Dermis blood vessel endothelial cell (primary cell): ENCODE measurements at regions not wholly inside any gene's neighbourhood (a gene's known extent, or its start where the extent isn't known, plus 50 kb on each side); places are given as distances from the start of the nearest gene placed in this dataset.

Source experiments
- DNase-seq: peaks from one replicate; pipeline ENCODE4 v3.0.0; 2010

GRCh38 chr1:30400507-30400906, 322.9 kb downstream of the MATN1 start:
- no peak for DNase-seq

DNA sequence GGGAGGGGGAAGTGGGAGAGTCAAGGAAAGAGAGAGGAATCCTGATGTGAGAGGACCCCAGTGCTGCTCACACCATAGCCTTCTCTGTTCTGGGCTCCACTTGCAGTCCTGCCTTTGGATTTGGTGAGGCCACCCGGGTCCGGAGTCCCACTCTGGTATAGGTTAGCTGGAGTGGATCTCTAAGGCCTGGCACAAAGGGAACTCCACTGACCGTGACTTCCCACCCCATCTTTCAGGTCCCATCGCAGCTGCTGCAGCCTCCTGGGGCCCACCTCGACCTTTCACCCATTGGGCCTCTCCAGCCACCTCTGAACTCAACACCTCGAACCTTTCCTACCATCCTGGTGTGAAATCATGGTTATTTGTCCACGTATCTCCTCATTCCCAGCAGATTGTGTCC, 324.4 kb downstream of the MATN1 start:
- DNase-seq, result no peak

- no peak for DNase-seq
These were observed 325.8 kb downstream of the MATN1 start for GRCh38 chr1:30397576-30397975.

GRCh38 chr1:30395631-30396030, 327.8 kb downstream of the MATN1 start:
- DNase-seq, result no peak

DNA sequence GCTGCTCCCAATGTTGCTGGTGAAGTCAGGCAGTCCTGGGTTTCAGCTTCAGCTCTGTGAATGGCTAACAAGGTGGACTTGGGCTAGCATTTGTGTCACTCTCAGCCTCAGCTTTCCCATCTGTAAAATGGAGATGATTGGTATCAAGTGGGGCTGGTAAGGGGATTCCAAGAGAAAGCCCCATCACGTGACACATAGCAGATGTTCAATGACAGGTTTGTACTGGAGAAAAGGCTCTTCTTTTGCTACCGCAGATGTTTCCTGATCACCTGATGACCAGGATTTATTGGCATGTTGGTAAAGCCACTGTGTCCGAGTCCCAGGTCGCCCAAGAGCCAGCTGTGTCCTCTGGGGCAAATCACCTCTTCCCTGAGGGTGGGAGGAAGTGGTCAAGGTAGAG, 335.0 kb downstream of the MATN1 start:
- DNase-seq, result no peak

DNA sequence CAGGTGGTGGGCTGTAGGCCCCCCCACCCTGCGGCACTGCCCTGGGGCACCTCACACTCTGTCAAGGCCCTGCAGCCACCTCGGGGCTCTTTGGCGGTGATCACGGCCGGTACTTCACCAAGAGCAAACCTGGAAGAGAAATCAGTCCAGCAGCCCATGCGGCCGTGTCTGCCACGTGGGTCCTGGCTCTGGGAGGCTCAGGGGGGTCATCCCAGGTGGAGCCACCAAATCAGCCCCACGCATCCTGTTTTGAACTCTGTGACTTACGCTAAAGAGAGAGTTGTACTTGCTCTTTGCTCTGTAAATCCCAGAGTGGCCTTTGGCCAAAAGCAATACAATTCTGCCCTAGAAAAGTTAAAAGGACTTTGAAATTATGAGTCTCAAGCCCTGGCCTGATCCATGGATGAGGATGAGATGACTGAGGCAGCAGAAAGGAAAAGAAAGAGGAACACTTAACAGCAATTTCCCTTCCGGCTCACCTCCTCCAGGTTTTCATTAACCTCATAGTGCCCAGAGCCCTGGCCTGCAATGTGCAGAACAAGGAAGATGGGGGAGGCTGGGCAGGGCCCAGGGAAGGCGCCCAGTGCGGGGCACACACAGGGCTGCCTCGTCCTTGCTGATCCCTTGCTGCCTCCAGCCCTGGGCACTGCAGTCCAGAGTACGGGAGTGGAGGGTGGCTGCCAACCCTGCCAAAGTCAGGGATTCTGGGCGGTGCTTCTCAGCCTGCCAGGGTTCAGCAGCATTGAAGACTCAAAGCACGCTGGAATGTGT, 337.0 kb downstream of the MATN1 start:
- no peak for DNase-seq

- no peak for DNase-seq
These were observed 338.0 kb downstream of the MATN1 start for GRCh38 chr1:30385246-30385995.

DNA sequence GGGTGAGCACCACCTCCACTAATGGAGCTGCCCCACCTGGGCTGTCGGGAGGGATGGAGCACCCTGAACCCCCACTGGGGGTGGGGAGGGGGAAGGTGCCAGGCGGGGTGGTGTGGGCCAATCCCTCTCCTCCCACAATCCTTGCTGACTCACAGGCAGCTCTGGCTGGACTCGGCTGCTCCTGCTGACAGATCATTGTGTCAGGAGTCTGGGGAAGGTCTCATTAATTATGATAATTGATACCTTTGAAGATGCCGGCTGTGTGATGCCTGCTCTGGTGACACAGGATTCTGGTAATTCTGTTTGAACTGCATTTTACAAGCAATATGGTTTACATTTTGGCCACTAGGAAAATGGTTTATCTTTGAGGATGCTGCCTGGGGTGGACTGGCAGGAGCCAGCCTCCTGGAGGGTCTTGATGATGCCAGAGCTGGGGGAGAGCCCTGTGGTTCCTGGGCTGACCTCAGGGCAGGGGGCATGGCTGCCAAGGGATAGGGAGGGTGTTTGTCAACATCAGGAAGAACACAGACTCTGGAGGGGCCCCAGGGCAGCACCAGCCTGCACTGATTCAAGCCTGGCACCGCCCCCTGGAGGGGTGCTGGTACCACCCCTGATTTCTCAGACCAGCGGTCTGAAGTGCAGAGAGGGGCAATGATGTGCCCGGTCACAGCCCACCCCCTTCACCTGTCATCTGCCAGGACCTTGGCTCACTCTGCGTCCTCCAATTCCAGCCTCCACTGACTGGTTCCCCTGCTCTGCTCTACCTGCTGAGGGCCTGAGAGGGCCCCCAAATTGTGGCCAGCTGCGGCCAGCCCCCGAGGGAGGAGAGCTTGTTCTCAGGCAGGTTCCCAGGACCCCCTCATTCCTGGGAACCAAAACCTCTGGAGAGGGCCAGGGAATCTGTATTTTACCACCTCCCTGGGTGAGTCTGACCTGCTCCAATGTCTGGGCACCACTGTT, 338.8 kb downstream of the MATN1 start:
- no peak for DNase-seq

DNA sequence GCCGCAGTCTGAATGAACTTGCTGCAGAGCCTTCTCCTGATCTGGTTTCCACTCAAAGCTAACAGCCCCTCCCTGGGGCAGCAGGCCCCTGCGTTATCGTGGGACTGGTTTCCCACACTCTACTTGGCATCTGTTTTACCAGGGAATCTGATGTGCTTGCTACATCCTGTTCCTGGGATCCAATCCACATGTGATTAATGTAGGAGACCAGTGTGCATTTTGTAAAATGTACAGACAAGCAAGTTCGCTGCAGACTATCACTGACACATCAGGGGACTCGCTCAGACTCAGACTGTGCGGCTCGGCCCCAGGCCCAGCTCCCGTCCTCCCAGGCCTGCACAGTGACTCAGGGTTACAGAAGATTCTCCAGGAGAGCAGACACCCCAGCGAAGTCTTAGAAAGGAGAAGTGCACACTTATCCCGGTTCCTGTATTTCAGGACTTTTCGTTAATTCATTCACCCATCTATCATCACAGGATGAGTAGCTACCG, 340.1 kb downstream of the MATN1 start:
- DNase-seq, result no peak

GRCh38 chr1:30382496-30382895, 340.9 kb downstream of the MATN1 start:
- no peak for DNase-seq

DNA sequence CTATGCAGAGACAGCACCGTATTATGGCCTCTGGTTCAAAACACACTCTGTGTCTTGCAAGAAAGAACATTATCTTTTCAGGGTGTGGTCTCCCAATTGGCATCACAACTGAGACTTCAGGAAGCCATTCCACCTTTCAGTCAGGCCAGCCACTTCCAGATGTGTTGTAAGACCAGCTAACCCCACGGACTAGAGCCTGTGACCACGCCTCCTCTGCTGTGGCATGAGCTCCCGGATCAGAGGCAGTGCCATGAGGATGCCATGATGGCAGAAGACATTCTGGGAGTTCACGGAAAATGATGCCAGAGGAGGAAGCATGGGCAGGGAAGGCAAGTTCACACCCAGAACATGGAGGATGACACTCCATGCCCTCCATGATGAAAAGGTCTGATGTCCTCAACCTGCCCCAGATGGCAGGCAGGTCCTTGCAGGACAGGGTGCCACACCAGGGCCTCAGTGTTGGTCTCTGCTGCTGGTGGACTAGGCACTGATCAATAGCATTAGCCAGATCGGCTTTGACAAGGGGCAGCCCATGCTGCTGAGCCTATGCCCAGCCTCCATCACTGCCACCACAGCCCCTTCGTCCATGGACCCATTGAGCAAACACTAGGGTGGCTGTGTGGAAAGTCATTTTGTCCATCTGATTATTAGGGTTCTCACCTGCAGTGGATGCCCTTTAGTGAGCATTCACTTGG, 341.6 kb downstream of the MATN1 start:
- no peak for DNase-seq

GRCh38 chr1:30381266-30381665, 342.1 kb downstream of the MATN1 start:
- no peak for DNase-seq

DNA sequence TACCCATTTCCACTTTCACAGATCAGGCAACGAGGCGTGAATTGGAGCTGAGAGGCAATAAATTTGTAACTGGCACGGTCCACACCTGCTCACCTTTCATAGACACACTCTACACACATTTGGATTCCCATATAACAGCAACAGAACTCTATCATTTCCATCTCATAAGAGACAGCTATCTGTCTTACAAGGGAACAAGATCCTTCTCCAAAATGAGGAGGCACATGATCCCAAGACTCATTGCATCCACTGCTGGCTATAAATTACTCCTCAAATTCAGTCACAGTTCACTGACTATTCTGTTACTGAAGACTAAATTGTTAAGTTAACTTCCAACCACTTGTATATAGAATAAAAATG, 342.8 kb downstream of the MATN1 start:
- no peak for DNase-seq

GRCh38 chr1:30379684-30380624, 343.4 kb downstream of the MATN1 start:
- DNase-seq, result peak; percentile 82

DNA sequence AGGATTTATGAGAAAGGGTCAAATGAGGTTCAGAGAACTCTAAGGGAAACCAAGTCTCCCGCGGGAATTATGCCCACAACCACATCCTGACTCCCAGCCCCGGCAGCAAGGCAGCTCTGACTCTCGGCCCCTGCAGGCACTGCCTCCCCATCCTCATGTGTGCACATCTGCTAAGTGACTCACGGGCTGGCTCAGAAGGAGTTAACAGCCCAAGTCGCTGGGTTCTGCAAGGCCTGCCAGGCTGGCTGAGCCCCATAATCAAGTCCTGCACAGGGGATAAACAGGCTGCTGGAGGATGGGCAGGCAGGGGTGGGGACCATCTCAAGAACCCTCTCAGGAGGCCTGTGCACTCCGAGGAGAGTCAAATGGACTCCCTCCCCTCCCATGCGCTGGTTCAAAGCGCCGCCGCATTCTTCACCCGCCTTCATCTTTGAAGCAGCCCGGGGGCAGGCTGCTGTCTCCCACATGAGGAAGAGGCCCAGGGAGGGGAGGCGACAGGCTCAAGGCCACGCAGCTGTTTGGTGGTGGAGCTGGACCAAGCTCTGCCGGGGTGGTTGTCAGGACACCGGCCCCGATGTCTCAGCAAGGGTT, 344.3 kb downstream of the MATN1 start:
- no peak for DNase-seq

- no peak for DNase-seq
These were observed 345.3 kb downstream of the MATN1 start for GRCh38 chr1:30378003-30378596.

GRCh38 chr1:30377230-30378002, 346.0 kb downstream of the MATN1 start:
- DNase-seq, result no peak

GRCh38 chr1:30376054-30376697, 347.2 kb downstream of the MATN1 start:
- DNase-seq, result no peak

DNA sequence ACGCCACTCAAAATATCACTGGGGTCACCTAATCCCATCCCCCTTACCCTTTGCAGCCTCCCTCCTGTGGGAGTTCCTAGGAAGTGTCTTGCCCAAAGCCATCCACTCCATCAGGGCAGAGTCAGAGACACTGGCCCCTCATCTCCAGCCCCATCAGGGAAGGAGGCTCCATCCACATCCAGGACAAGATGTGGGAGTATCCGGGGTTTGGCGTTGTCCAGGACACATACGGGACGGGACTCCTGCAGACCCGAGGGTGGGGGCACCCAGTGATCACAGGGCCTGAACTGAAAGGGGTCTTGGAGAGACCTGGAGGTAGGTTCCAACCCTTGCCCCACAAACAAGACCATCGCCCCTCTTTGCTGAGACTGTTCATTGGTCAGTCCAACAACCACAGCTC, 348.2 kb downstream of the MATN1 start:
- DNase-seq, result no peak
